ENCODE measurements at regions not wholly inside any gene's neighbourhood (a gene's known extent, or its start where the extent isn't known, plus 50 kb on each side); places are given as distances from the start of the nearest gene placed in this dataset.

DNA sequence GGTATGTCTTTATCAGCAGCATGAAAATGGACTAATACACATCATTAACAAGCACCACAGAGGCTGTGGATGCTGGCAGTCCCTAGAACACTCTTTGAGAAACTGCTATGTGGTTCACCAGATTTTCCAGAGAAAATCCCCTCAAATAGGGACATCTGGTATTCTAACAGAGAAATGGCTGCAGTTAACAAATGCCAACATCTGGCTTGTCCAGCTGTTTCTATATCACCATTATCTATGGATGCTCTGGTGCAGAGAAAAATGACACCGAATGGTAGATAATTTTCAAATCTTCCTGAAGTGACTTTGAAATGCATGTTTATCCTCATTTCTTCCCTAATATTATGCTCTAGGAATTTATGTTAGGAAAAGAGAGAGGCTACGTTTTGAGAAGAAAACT is 403.5 kb upstream of the PROX1 start:
- Histone ChIP-seq H3K9me2 (no peaks in the 10 kb centered on the region), H3K9ac (no peak overlapping the region), H3K4me3 (ENCODE audit: low read depth in 2 of 2, low read length in 1 of 2) (no peak overlapping the region), H3K27me3 (ENCODE audit: insufficient read depth) (no peaks in the 10 kb centered on the region), H3F3A (replicated peaks; ENCODE audit: insufficient read depth) (no peaks in the 10 kb centered on the region), H3K36me3 (replicated peaks in 1 of 2; ENCODE audit: control insufficient read depth in 1 of 2, insufficient read depth in 2 of 2, low read length in 1 of 2) (no peaks in the 10 kb centered on the region), H4K20me1 (ENCODE audit: insufficient read depth) (no peaks in the 10 kb centered on the region), H3K4me1 (ENCODE audit: control insufficient read depth in 1 of 2, insufficient read depth in 2 of 2, low read depth in 1 of 2, low read length in 1 of 2) (no peaks in the 10 kb centered on the region), H3K79me2 (ENCODE audit: insufficient read depth) (no peaks in the 10 kb centered on the region), H3K4me2 (no peak overlapping the region), H3K27ac (ENCODE audit: low read depth in 2 of 2, low read length in 1 of 2) (no peak overlapping the region), H3K9me3 (no peaks in the 10 kb centered on the region), H2AFZ (ENCODE audit: low read depth) (no peak overlapping the region)
- CTCF ChIA-PET: no interaction called here
- no peak for TF ChIP-seq NRF1 (IDR thresholded peaks at IDR 0.05; ENCODE audit: low read depth, low read length)
- TF ChIP-seq MEF2A (IDR thresholded peaks at IDR 0.05; ENCODE audit: borderline replicate concordance, low read depth): no peak
- TF ChIP-seq, protein P1, sequence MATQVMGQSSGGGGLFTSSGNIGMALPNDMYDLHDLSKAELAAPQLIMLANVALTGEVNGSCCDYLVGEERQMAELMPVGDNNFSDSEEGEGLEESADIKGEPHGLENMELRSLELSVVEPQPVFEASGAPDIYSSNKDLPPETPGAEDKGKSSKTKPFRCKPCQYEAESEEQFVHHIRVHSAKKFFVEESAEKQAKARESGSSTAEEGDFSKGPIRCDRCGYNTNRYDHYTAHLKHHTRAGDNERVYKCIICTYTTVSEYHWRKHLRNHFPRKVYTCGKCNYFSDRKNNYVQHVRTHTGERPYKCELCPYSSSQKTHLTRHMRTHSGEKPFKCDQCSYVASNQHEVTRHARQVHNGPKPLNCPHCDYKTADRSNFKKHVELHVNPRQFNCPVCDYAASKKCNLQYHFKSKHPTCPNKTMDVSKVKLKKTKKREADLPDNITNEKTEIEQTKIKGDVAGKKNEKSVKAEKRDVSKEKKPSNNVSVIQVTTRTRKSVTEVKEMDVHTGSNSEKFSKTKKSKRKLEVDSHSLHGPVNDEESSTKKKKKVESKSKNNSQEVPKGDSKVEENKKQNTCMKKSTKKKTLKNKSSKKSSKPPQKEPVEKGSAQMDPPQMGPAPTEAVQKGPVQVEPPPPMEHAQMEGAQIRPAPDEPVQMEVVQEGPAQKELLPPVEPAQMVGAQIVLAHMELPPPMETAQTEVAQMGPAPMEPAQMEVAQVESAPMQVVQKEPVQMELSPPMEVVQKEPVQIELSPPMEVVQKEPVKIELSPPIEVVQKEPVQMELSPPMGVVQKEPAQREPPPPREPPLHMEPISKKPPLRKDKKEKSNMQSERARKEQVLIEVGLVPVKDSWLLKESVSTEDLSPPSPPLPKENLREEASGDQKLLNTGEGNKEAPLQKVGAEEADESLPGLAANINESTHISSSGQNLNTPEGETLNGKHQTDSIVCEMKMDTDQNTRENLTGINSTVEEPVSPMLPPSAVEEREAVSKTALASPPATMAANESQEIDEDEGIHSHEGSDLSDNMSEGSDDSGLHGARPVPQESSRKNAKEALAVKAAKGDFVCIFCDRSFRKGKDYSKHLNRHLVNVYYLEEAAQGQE (IDR thresholded peaks at IDR 0.05; ENCODE audit: low read depth, low read length): no peak
- TF ChIP-seq FOSL2 (IDR thresholded peaks at IDR 0.05; ENCODE audit: borderline replicate concordance, low read depth): no peak
- TF ChIP-seq RCOR1 (IDR thresholded peaks at IDR 0.05; ENCODE audit: low read length): peak; percentile 53; the same call in 1 of the 2 replicates
- no peak for TF ChIP-seq YY1 (IDR thresholded peaks at IDR 0.05; ENCODE audit: low read depth)
- TF ChIP-seq GATA2 (CRISPR knock-in tag; IDR thresholded peaks at IDR 0.05): peak; percentile 22; the same call in 1 of the 2 replicates
- TF ChIP-seq, protein P2, sequence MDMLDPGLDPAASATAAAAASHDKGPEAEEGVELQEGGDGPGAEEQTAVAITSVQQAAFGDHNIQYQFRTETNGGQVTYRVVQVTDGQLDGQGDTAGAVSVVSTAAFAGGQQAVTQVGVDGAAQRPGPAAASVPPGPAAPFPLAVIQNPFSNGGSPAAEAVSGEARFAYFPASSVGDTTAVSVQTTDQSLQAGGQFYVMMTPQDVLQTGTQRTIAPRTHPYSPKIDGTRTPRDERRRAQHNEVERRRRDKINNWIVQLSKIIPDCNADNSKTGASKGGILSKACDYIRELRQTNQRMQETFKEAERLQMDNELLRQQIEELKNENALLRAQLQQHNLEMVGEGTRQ (IDR thresholded peaks at IDR 0.05; ENCODE audit: borderline replicate concordance, low read depth, low read length): no peak
- no peak for TF ChIP-seq NFIC (IDR thresholded peaks at IDR 0.05; ENCODE audit: borderline replicate concordance)
- TF ChIP-seq MXI1 (IDR thresholded peaks at IDR 0.05; ENCODE audit: low read depth, low read length): no peak
- TF ChIP-seq FOXJ3 (CRISPR knock-in tag; IDR thresholded peaks at IDR 0.05): no peak
- POLR2A ChIA-PET: no interaction called here
- WGBS (ENCODE audit: low lambda C conversion rate): 8% methylated on average over 2 of the region's 2 CpGs
- peak; percentile 40 for DNase-seq

DNA sequence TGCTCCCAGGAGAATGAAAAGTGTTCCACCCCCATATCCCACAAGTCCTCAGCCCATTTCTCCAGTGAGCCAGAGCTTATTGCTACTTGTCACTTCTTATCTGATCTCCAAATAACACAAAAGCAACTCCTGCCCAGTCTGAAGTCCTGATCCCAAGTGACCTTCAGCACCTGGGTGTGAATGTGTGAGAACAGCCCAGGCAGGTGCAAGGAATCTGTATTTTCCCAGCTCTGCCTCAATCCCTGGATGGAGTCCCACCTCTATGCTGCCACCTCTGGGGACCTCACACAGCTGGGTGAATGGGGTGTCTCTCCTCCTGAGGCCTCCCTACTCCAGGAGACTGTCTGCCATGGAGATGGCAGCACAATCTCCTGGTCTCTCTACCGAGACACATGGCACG is 402.4 kb upstream of the PROX1 start:
- H3K27me3 ChIP-seq (ENCODE audit: insufficient read depth): no peaks in the 10 kb centered on the region
- no peaks in the 10 kb centered on the region for H3F3A ChIP-seq (replicated peaks; ENCODE audit: insufficient read depth)
- H3K9me3 ChIP-seq: no peaks in the 10 kb centered on the region
- no peak overlapping the region for H2AFZ ChIP-seq (ENCODE audit: low read depth)
- no peak overlapping the region for H3K9ac ChIP-seq
- no peaks in the 10 kb centered on the region for H3K9me2 ChIP-seq
- no peak for DNase-seq
- WGBS (ENCODE audit: low lambda C conversion rate): 41% methylated on average over 2 of the region's 2 CpGs
- no peak overlapping the region for H3K4me3 ChIP-seq (ENCODE audit: low read depth in 2 of 2, low read length in 1 of 2)
- H3K27ac ChIP-seq (ENCODE audit: low read depth in 2 of 2, low read length in 1 of 2): no peak overlapping the region
- no peaks in the 10 kb centered on the region for H4K20me1 ChIP-seq (ENCODE audit: insufficient read depth)
- no peaks in the 10 kb centered on the region for H3K4me1 ChIP-seq (ENCODE audit: control insufficient read depth in 1 of 2, insufficient read depth in 2 of 2, low read depth in 1 of 2, low read length in 1 of 2)
- no peak overlapping the region for H3K4me2 ChIP-seq
- H3K79me2 ChIP-seq (ENCODE audit: insufficient read depth): no peaks in the 10 kb centered on the region
- CTCF ChIA-PET: no interaction called here
- H3K36me3 ChIP-seq (replicated peaks in 1 of 2; ENCODE audit: control insufficient read depth in 1 of 2, insufficient read depth in 2 of 2, low read length in 1 of 2): no peaks in the 10 kb centered on the region
- POLR2A ChIA-PET: no interaction called here
- TF ChIP-seq MEF2A (IDR thresholded peaks at IDR 0.05; ENCODE audit: borderline replicate concordance, low read depth) (no peak), MXI1 (IDR thresholded peaks at IDR 0.05; ENCODE audit: low read depth, low read length) (no peak), JUND (IDR thresholded peaks at IDR 0.05) (no peak), TEAD4 (IDR thresholded peaks at IDR 0.05; ENCODE audit: borderline replicate concordance, insufficient read depth) (no peak), GABPA (IDR thresholded peaks at IDR 0.05; ENCODE audit: low read depth) (no peak), NFIC (IDR thresholded peaks at IDR 0.05; ENCODE audit: borderline replicate concordance) (no peak), POLR2AphosphoS5 (IDR thresholded peaks at IDR 0.05; ENCODE audit: low read depth, low read length) (no peak), NRF1 (IDR thresholded peaks at IDR 0.05; ENCODE audit: low read depth, low read length) (no peak), YY1 (IDR thresholded peaks at IDR 0.05; ENCODE audit: low read depth) (no peak)
- TF ChIP-seq, protein P3, sequence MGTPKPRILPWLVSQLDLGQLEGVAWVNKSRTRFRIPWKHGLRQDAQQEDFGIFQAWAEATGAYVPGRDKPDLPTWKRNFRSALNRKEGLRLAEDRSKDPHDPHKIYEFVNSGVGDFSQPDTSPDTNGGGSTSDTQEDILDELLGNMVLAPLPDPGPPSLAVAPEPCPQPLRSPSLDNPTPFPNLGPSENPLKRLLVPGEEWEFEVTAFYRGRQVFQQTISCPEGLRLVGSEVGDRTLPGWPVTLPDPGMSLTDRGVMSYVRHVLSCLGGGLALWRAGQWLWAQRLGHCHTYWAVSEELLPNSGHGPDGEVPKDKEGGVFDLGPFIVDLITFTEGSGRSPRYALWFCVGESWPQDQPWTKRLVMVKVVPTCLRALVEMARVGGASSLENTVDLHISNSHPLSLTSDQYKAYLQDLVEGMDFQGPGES (IDR thresholded peaks at IDR 0.05; ENCODE audit: low read depth, low read length): no peak
- TF ChIP-seq, protein P4, sequence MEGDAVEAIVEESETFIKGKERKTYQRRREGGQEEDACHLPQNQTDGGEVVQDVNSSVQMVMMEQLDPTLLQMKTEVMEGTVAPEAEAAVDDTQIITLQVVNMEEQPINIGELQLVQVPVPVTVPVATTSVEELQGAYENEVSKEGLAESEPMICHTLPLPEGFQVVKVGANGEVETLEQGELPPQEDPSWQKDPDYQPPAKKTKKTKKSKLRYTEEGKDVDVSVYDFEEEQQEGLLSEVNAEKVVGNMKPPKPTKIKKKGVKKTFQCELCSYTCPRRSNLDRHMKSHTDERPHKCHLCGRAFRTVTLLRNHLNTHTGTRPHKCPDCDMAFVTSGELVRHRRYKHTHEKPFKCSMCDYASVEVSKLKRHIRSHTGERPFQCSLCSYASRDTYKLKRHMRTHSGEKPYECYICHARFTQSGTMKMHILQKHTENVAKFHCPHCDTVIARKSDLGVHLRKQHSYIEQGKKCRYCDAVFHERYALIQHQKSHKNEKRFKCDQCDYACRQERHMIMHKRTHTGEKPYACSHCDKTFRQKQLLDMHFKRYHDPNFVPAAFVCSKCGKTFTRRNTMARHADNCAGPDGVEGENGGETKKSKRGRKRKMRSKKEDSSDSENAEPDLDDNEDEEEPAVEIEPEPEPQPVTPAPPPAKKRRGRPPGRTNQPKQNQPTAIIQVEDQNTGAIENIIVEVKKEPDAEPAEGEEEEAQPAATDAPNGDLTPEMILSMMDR (IDR thresholded peaks at IDR 0.05): no peak
- TF ChIP-seq, protein P5, sequence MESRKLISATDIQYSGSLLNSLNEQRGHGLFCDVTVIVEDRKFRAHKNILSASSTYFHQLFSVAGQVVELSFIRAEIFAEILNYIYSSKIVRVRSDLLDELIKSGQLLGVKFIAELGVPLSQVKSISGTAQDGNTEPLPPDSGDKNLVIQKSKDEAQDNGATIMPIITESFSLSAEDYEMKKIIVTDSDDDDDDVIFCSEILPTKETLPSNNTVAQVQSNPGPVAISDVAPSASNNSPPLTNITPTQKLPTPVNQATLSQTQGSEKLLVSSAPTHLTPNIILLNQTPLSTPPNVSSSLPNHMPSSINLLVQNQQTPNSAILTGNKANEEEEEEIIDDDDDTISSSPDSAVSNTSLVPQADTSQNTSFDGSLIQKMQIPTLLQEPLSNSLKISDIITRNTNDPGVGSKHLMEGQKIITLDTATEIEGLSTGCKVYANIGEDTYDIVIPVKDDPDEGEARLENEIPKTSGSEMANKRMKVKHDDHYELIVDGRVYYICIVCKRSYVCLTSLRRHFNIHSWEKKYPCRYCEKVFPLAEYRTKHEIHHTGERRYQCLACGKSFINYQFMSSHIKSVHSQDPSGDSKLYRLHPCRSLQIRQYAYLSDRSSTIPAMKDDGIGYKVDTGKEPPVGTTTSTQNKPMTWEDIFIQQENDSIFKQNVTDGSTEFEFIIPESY (IDR thresholded peaks at IDR 0.05; ENCODE audit: borderline replicate concordance, low read depth): no peak

All from SK-N-SH (cell line).